Esophagus muscularis mucosa (tissue), 4 donors: ENCODE measurements at regions not wholly inside any gene's neighbourhood (a gene's known extent, or its start where the extent isn't known, plus 50 kb on each side); places are given as distances from the start of the nearest gene placed in this dataset.
"Not testable (repeated sequence)": the region's sequence is repeated elsewhere in the genome, so short reads cannot be mapped to it uniquely, and the experiment has no call there.

Experiments used
- DNase-seq: peaks from one replicate; pipeline ENCODE4 v3.0.0-alpha.2; 2017; ENCODE audit errors: extremely low spot score
- H3K27ac ChIP-seq, 4 donors: fragments of 200-600 bp; sonication (generic); replicated peaks in 1 of 4; 1 replicate in 3 of 4; 2 replicates in 1 of 4; pipeline ENCODE4 v1.5.1; 2016 to 2019; ENCODE audit warnings: mild to moderate bottlenecking in 1 of 4
- H3K27me3 ChIP-seq, 4 donors: fragments of 200-600 bp; sonication (generic); one replicate each; pipeline versions ENCODE4 v1.5.1 to v1.6.0; 2016 to 2019
- H3K36me3 ChIP-seq, 4 donors: fragments of 200-600 bp; sonication (generic); one replicate each; pipeline ENCODE4 v1.5.1; 2016 to 2019
- H3K4me1 ChIP-seq, 4 donors: fragments of 200-600 bp; sonication (generic); one replicate each; pipeline ENCODE4 v1.5.1; 2016 to 2019
- H3K4me3 ChIP-seq, 4 donors: fragments of 200-600 bp; sonication (generic); 1 replicate in 2 of 4; 2 replicates in 2 of 4; pipeline ENCODE4 v1.5.1; 2016 to 2019; ENCODE audit warnings: mild to moderate bottlenecking in 4 of 4, moderate library complexity in 1 of 4
- H3K9me3 ChIP-seq, 4 donors: fragments of 200-600 bp; sonication (generic); 1 replicate in 3 of 4; 2 replicates in 1 of 4; pipeline ENCODE4 v1.5.1; 2016 to 2019
- EP300 ChIP-seq: sonication (generic); formaldehyde crosslinking; IDR thresholded peaks from one replicate; pipeline ENCODE4 v1.6.1; 2017; ENCODE audit warnings: antibody characterized with exemption
- POLR2A ChIP-seq: fragments of 450-650 bp; IDR thresholded peaks from one replicate; pipeline ENCODE4 v1.6.1; 2017; ENCODE audit warnings: antibody characterized with exemption, moderate library complexity, mild to moderate bottlenecking, low read depth
- POLR2AphosphoS5 ChIP-seq, 2 donors: sonication (generic); formaldehyde crosslinking; IDR thresholded peaks; one replicate each; pipeline ENCODE4 v1.6.1; 2017; ENCODE audit warnings: antibody characterized with exemption in 2 of 2
- WGBS: methylation state at CpG from one replicate; pipeline ENCODE4 v1.1.5; 2018; 5-methylcytosine and 5-hydroxymethylcytosine counted together
- intact Hi-C: fragments of 100-400 bp; cut with DNase I; formaldehyde crosslinking; loops from one replicate; pipeline ENCODE4 v1.15.1; 2023
- TF ChIP-seq, protein P1 (sequence below), 3 experiments: fragments of 200-600 bp in 2 of 3; fragments of 450-650 bp in 1 of 3; sonication (generic) in 2 of 3; IDR thresholded peaks; one replicate each; pipeline ENCODE4 v1.5.1; 2017 to 2019; ENCODE audit warnings: antibody characterized with exemption in 3 of 3, mild to moderate bottlenecking in 2 of 3, moderate library complexity in 1 of 3

GRCh38 chr6:9126878-9127560 is 691.7 kb upstream of the SLC35B3 start:
- H3K27ac ChIP-seq = no peak overlapping the region
- TF ChIP-seq EP300 = no peak
- no peaks in the 10 kb centered on the region for H3K27me3 ChIP-seq
- H3K36me3 ChIP-seq = no peaks in the 10 kb centered on the region
- no peak overlapping the region for H3K4me3 ChIP-seq
- 53% methylated on average over 10 of the region's 10 CpGs for WGBS
- no peaks in the 10 kb centered on the region for H3K4me1 ChIP-seq
- no peak for DNase-seq
- intact Hi-C loops = no loop called here
- no peaks in the 10 kb centered on the region for H3K9me3 ChIP-seq

DNA sequence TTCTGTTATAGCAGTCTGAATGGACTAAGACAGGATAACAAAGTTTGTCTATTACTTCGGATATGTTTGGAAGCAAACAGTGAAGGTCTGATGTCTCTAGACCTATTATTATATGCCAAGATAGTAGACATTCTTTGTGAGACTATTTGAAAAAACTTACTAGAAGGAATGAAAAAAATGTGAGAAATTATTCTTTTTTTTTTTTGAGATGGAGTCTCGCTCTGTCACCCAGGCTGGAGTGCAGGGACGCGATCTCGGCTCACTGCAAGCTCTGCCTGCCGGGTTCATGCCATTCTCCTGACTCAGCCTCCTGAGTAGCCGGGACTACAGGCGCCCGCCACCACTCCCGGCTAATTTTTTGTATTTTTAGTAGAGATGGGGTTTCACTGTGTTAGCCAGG is 690.7 kb upstream of the SLC35B3 start:
- H3K27me3 ChIP-seq, H3K9me3 ChIP-seq, H3K36me3 ChIP-seq, intact Hi-C loops, H3K4me1 ChIP-seq, H3K4me3 ChIP-seq, DNase-seq, H3K27ac ChIP-seq: not testable (repeated sequence)
- WGBS = 84% methylated on average over 10 of the region's 10 CpGs

DNA sequence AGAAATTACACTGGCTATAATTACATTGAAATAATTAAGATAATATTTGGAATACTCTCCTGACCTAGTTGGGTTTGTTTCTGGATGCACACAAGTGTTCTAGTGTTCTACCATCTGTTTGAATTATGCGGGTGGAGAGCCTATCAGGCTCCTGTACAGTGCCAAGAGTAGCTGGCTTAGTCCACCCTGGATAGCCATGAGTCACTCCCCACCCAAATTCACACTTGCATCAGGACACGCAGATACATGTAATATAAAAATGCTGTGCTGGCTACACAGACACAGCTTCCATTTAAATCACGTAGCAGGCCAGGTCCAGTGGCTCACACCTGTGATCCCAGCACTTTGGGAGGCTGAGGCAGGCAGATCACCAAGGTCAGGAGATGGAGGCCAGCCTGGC is 686.2 kb upstream of the SLC35B3 start:
- WGBS = 70% methylated on average over 3 of the region's 3 CpGs
- DNase-seq = no peak
- no peak overlapping the region for H3K27ac ChIP-seq
- TF ChIP-seq, protein P1, sequence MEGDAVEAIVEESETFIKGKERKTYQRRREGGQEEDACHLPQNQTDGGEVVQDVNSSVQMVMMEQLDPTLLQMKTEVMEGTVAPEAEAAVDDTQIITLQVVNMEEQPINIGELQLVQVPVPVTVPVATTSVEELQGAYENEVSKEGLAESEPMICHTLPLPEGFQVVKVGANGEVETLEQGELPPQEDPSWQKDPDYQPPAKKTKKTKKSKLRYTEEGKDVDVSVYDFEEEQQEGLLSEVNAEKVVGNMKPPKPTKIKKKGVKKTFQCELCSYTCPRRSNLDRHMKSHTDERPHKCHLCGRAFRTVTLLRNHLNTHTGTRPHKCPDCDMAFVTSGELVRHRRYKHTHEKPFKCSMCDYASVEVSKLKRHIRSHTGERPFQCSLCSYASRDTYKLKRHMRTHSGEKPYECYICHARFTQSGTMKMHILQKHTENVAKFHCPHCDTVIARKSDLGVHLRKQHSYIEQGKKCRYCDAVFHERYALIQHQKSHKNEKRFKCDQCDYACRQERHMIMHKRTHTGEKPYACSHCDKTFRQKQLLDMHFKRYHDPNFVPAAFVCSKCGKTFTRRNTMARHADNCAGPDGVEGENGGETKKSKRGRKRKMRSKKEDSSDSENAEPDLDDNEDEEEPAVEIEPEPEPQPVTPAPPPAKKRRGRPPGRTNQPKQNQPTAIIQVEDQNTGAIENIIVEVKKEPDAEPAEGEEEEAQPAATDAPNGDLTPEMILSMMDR (IDR thresholded peaks at IDR 0.05) = no peak
- TF ChIP-seq EP300 (no peak), POLR2A (no peak), POLR2AphosphoS5 (IDR thresholded peaks at IDR 0.05) (no peak)
- H3K27me3 ChIP-seq = no peaks in the 10 kb centered on the region
- H3K4me1 ChIP-seq = no peaks in the 10 kb centered on the region
- H3K4me3 ChIP-seq = no peak overlapping the region
- no peaks in the 10 kb centered on the region for H3K36me3 ChIP-seq
- no peaks in the 10 kb centered on the region for H3K9me3 ChIP-seq
- intact Hi-C loops = no loop called here

DNA sequence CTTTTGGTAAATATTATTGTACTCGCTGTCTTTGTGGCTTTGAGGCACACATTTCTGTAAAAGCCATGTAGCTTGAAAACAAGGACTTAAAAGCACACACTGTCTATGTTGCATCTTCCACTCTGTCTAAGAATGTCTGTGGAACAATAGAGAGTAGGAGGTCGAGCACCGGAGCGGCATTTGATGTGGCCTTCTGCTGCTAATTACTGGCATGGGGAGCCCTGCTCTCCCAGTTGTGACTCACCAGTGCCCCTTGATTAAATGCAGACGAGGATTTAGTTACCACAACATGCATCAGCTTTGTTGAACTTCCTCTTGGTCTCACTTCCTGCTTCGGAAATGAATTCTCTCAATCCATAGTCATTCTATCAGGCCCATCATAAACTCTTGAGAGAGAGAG is 680.7 kb upstream of the SLC35B3 start:
- intact Hi-C loops = no loop called here
- no peak overlapping the region for H3K27ac ChIP-seq
- H3K9me3 ChIP-seq = no peaks in the 10 kb centered on the region
- DNase-seq = no peak
- H3K4me1 ChIP-seq = no peaks in the 10 kb centered on the region
- no peak overlapping the region for H3K4me3 ChIP-seq
- no peak for TF ChIP-seq POLR2A
- TF ChIP-seq POLR2AphosphoS5 (IDR thresholded peaks at IDR 0.05) = no peak
- TF ChIP-seq, protein P1 (IDR thresholded peaks at IDR 0.05) = no peak
- no peak for TF ChIP-seq EP300
- H3K27me3 ChIP-seq = no peaks in the 10 kb centered on the region
- no peaks in the 10 kb centered on the region for H3K36me3 ChIP-seq
- 56% methylated on average over 6 of the region's 6 CpGs for WGBS

DNA sequence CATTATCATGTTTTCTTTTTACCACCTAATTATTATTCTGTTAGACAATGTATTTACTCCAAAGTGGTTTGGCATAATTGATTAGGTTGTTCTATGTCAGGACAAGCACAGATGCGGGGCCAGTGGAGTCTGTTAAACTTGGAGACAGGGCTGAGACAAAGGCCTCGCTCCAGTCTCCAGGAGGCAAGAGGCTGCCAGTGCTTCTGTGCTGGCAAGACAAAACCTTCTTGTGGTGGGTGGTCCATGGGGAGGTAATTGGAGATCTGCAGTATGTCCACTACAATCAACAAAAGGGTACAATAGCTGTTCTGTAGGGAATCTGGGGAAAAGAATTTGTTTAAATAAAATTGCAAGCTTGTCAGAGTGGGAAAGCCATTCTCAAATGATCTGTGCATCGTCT is 677.2 kb upstream of the SLC35B3 start:
- 44% methylated on average over 3 of the region's 3 CpGs for WGBS
- no peaks in the 10 kb centered on the region for H3K4me1 ChIP-seq
- H3K27me3 ChIP-seq = no peaks in the 10 kb centered on the region
- intact Hi-C loops = no loop called here
- H3K27ac ChIP-seq = no peak overlapping the region
- no peak for DNase-seq
- no peaks in the 10 kb centered on the region for H3K9me3 ChIP-seq
- no peak overlapping the region for H3K4me3 ChIP-seq
- no peaks in the 10 kb centered on the region for H3K36me3 ChIP-seq
- TF ChIP-seq, protein P1 (IDR thresholded peaks at IDR 0.05) = no peak
- TF ChIP-seq POLR2A = no peak
- TF ChIP-seq POLR2AphosphoS5 (IDR thresholded peaks at IDR 0.05) = no peak
- TF ChIP-seq EP300 = no peak

GRCh38 chr6:9103876-9104521 is 668.7 kb upstream of the SLC35B3 start:
- Histone ChIP-seq H3K36me3 (no peaks in the 10 kb centered on the region), H3K27ac (no peak overlapping the region), H3K9me3 (no peaks in the 10 kb centered on the region), H3K4me3 (no peak overlapping the region), H3K4me1 (no peaks in the 10 kb centered on the region), H3K27me3 (no peaks in the 10 kb centered on the region)
- DNase-seq = no peak
- 78% methylated on average over 2 of the region's 2 CpGs for WGBS
- intact Hi-C loops = no loop called here
- TF ChIP-seq POLR2AphosphoS5 (IDR thresholded peaks at IDR 0.05) (no peak), EP300 (no peak), POLR2A (no peak)
- TF ChIP-seq, protein P1 (IDR thresholded peaks at IDR 0.05) = no peak
